Spleen (tissue), 11 donors: ENCODE measurements at regions not wholly inside any gene's neighbourhood (a gene's known extent, or its start where the extent isn't known, plus 50 kb on each side); places are given as distances from the start of the nearest gene placed in this dataset.
"Not testable (repeated sequence)": the region's sequence is repeated elsewhere in the genome, so short reads cannot be mapped to it uniquely, and the experiment has no call there.

ENCODE experiments used
- DNase-seq: peaks from one replicate; pipeline ENCODE4 v3.0.0-alpha.2; 2020
- H3K27ac ChIP-seq, 8 donors: fragments of 200-600 bp; sonication (generic) in 7 of 8; 1 replicate in 4 of 8; 2 replicates in 4 of 8; pipeline versions ENCODE4 v1.5.0 to v1.8.0; 2016 to 2021; ENCODE audit warnings: inconsistent platforms in 4 of 8, mild to moderate bottlenecking in 4 of 8, moderate library complexity in 1 of 8
- H3K27me3 ChIP-seq, 7 donors: fragments of 200-600 bp; sonication (generic) in 6 of 7; replicated peaks in 1 of 7; 1 replicate in 4 of 7; 2 replicates in 3 of 7; pipeline versions ENCODE4 v1.5.0 to v1.8.0; 2016 to 2021; ENCODE audit warnings: inconsistent platforms in 3 of 7, mild to moderate bottlenecking in 1 of 7
- H3K36me3 ChIP-seq, 6 donors: fragments of 200-600 bp; sonication (generic) in 5 of 6; 1 replicate in 4 of 6; 2 replicates in 2 of 6; pipeline versions ENCODE4 v1.5.0 to v1.8.0; 2016 to 2021; ENCODE audit warnings: inconsistent platforms in 2 of 6
- H3K4me1 ChIP-seq, 6 donors: fragments of 200-600 bp; sonication (generic) in 5 of 6; 1 replicate in 3 of 6; 2 replicates in 3 of 6; pipeline versions ENCODE4 v1.5.0 to v1.8.0; 2016 to 2021; ENCODE audit warnings: inconsistent platforms in 3 of 6
- H3K4me3 ChIP-seq, 8 donors: fragments of 200-600 bp; sonication (generic) in 7 of 8; 1 replicate in 4 of 8; 2 replicates in 4 of 8; pipeline versions ENCODE4 v1.5.0 to v1.8.0; 2016 to 2021; ENCODE audit warnings: inconsistent platforms in 4 of 8, mild to moderate bottlenecking in 4 of 8, moderate library complexity in 2 of 8
- H3K9me3 ChIP-seq, 8 donors: fragments of 200-600 bp; sonication (generic) in 7 of 8; 1 replicate in 4 of 8; 2 replicates in 4 of 8; pipeline versions ENCODE4 v1.5.0 to v1.8.0; 2016 to 2021; ENCODE audit warnings: inconsistent platforms in 4 of 8
- CTCF ChIP-seq, 11 experiments: fragments of 200-600 bp in 7 of 11; fragments of 450-650 bp in 4 of 11; sonication (generic) in 4 of 11; IDR thresholded peaks in 8 of 11; conservative IDR thresholded peaks in 3 of 11; 1 replicate in 7 of 11; 2 replicates in 4 of 11; pipeline versions ENCODE4 v1.4.0 to v1.8.0; 2016 to 2021; ENCODE audit warnings: antibody characterized with exemption in 11 of 11, inconsistent platforms in 4 of 11, mild to moderate bottlenecking in 1 of 11
- POLR2A ChIP-seq, 3 donors: fragments of 450-650 bp; IDR thresholded peaks; one replicate each; pipeline ENCODE4 v1.5.1; 2017; ENCODE audit warnings: antibody characterized with exemption in 3 of 3, mild to moderate bottlenecking in 1 of 3
- POLR2AphosphoS5 ChIP-seq, 3 donors: sonication (generic); formaldehyde crosslinking; IDR thresholded peaks; one replicate each; pipeline ENCODE4 v1.5.1; 2017; ENCODE audit warnings: antibody characterized with exemption in 3 of 3
- WGBS, 5 donors: extraction: QIAGEN DNeasy Blood & Tissue Kit in 3 of 5; methylation state at CpG; one replicate each; pipeline versions ENCODE4 v1.1.5 to v1.1.7; 2013 to 2018; 5-methylcytosine and 5-hydroxymethylcytosine counted together
- intact Hi-C: fragments of 100-400 bp; cut with DNase I; formaldehyde crosslinking; loops from one replicate; pipeline ENCODE4 v1.15.0; 2023; ENCODE audit warnings: low total_unique reads
- donor health status: healthy with polysubstance abuse.
- donor health status: DM: no; HTN: no; CAD: no; lungs with moderate emphysema.
- donor health status: DM: no; HTN: no; CAD: no.
- donor health status: Bipolar disorder and iron deficiency.
- donor health status: healthy.
- donor health status: DM: no; HTN: no; CAD: no.
- donor health status: DM: yes; HTN: yes; CAD: no.

GRCh38 chr13:44051918-44052675 is 172.4 kb downstream of the LACC1 start:
- H3K27ac ChIP-seq, result no peak overlapping the region
- WGBS, 5 donors, result 88 to 94% (median 90%) methylated on average over 6 of the region's 6 CpGs
- H3K4me3 ChIP-seq, result no peak overlapping the region
- peaks cover 0 to 6% (median 0%) of the 10 kb centered on the region in 6 donors for H3K4me1 ChIP-seq
- H3K27me3 ChIP-seq, result peaks cover 0 to 8% (median 0%) of the 10 kb centered on the region in 7 donors
- no peaks in the 10 kb centered on the region for H3K9me3 ChIP-seq
- TF ChIP-seq POLR2A (IDR thresholded peaks at IDR 0.05) (no peak), CTCF (IDR thresholded peaks at IDR 0.05 in 8 of 11, conservative IDR thresholded peaks at IDR 0.05 in 3 of 11) (no peak), POLR2AphosphoS5 (IDR thresholded peaks at IDR 0.05) (no peak)
- H3K36me3 ChIP-seq, result no peaks in the 10 kb centered on the region
- no peak for DNase-seq
- intact Hi-C loops, result loop anchor here (5.0 kb wide), 1 partner anchor 390 kb away; no protein-coding TSS in a partner anchor

- Histone ChIP-seq H3K4me3 (no peak overlapping the region), H3K27me3 (peaks cover 0 to 8% (median 0%) of the 10 kb centered on the region in 7 donors), H3K4me1 (peaks cover 0 to 6% (median 0%) of the 10 kb centered on the region in 6 donors), H3K27ac (no peak overlapping the region), H3K36me3 (no peaks in the 10 kb centered on the region), H3K9me3 (no peaks in the 10 kb centered on the region)
- intact Hi-C loops, result loop anchor here (5.0 kb wide), 1 partner anchor 390 kb away; no protein-coding TSS in a partner anchor
- WGBS, 5 donors, result 73 to 83% (median 81%) methylated on average over 10 of the region's 10 CpGs
- no peak for DNase-seq
- TF ChIP-seq POLR2A (IDR thresholded peaks at IDR 0.05) (no peak), POLR2AphosphoS5 (IDR thresholded peaks at IDR 0.05) (no peak), CTCF (IDR thresholded peaks at IDR 0.05 in 8 of 11, conservative IDR thresholded peaks at IDR 0.05 in 3 of 11) (no peak)
Observed at GRCh38 chr13:44052780-44053184, 173.1 kb downstream of the LACC1 start.

- H3K27ac ChIP-seq, result no peak overlapping the region
- intact Hi-C loops, result loop anchor here (5.0 kb wide), 1 partner anchor 389 kb away; no protein-coding TSS in a partner anchor
- TF ChIP-seq POLR2AphosphoS5 (IDR thresholded peaks at IDR 0.05), result no peak
- no peak for TF ChIP-seq POLR2A (IDR thresholded peaks at IDR 0.05)
- TF ChIP-seq CTCF (IDR thresholded peaks at IDR 0.05 in 8 of 11, conservative IDR thresholded peaks at IDR 0.05 in 3 of 11), result no peak
- peaks cover 0 to 6% (median 0%) of the 10 kb centered on the region in 6 donors for H3K4me1 ChIP-seq
- 67 to 85% (median 83%) methylated on average over 5 of the region's 5 CpGs for WGBS, 5 donors
- DNase-seq, result no peak
- H3K36me3 ChIP-seq, result no peaks in the 10 kb centered on the region
- peaks cover 0 to 8% (median 0%) of the 10 kb centered on the region in 7 donors for H3K27me3 ChIP-seq
- H3K9me3 ChIP-seq, result no peaks in the 10 kb centered on the region
- no peak overlapping the region for H3K4me3 ChIP-seq
Observed at GRCh38 chr13:44053208-44053607, 173.5 kb downstream of the LACC1 start.

GRCh38 chr13:44054525-44054924 is 174.8 kb downstream of the LACC1 start:
- Histone ChIP-seq H3K27ac (no peak overlapping the region), H3K9me3 (no peaks in the 10 kb centered on the region), H3K36me3 (no peaks in the 10 kb centered on the region), H3K27me3 (peaks cover 0 to 8% (median 0%) of the 10 kb centered on the region in 7 donors), H3K4me1 (peaks cover 0 to 6% (median 0%) of the 10 kb centered on the region in 6 donors), H3K4me3 (no peak overlapping the region)
- intact Hi-C loops, result loop anchor here (5.0 kb wide), 1 partner anchor 388 kb away; no protein-coding TSS in a partner anchor
- WGBS, 5 donors, result 92 to 100% (median 95%) methylated on average over 1 of the region's 1 CpG
- no peak for TF ChIP-seq POLR2A (IDR thresholded peaks at IDR 0.05)
- no peak for TF ChIP-seq CTCF (IDR thresholded peaks at IDR 0.05 in 8 of 11, conservative IDR thresholded peaks at IDR 0.05 in 3 of 11)
- no peak for TF ChIP-seq POLR2AphosphoS5 (IDR thresholded peaks at IDR 0.05)
- DNase-seq, result no peak

GRCh38 chr13:44055681-44056080 is 176.0 kb downstream of the LACC1 start:
- H3K27ac ChIP-seq, H3K4me1 ChIP-seq, H3K27me3 ChIP-seq, H3K4me3 ChIP-seq, DNase-seq, H3K9me3 ChIP-seq, H3K36me3 ChIP-seq, intact Hi-C loops: not testable (repeated sequence)
- 14 to 33% (median 22%) methylated on average over 6 of the region's 6 CpGs for WGBS, 5 donors
